B cell (primary cell): ENCODE measurements at regions not wholly inside any gene's neighbourhood (a gene's known extent, or its start where the extent isn't known, plus 50 kb on each side); places are given as distances from the start of the nearest gene placed in this dataset.

Experiments
- ATAC-seq: fragments of 200-7000 bp; cut with Tn5 transposase; one replicate; pipeline ENCODE4 v1.10.0; 2021; ENCODE audit warnings: low read depth, mild to moderate bottlenecking, moderate number of reproducible peaks, moderate library complexity
- CTCF ChIA-PET: fragments of 350-600 bp; sonication (Branson Sonifier 250); formaldehyde crosslinking; loops from one replicate; lab custom pipeline; 2021; ENCODE audit warnings: antibody characterized with exemption, inconsistent platforms; lab: Charles Lee
- POLR2A ChIA-PET: fragments of 350-600 bp; sonication (Branson Sonifier 250); formaldehyde crosslinking; loops from one replicate; lab custom pipeline; 2021; ENCODE audit warnings: antibody characterized with exemption; lab: Charles Lee
- DNase-seq: peaks from one replicate; pipeline ENCODE4 v3.0.0; 2013
- H2AFZ ChIP-seq: 2 replicates; pipeline ENCODE4 v1.6.1; 2012; ENCODE audit warnings: mild to moderate bottlenecking, low read depth, low read length; ENCODE audit not compliant: insufficient read depth, poor library complexity, severe bottlenecking
- H3K27ac ChIP-seq, 2 donors: 1 replicate in 1 of 2; 2 replicates in 1 of 2; pipeline ENCODE4 v1.5.1; 2012 to 2013; ENCODE audit warnings: low read length in 2 of 2, mild to moderate bottlenecking in 2 of 2, moderate library complexity in 1 of 2
- H3K27me3 ChIP-seq, 4 experiments: fragments of 200-600 bp in 1 of 4; sonication (generic) in 1 of 4; replicated peaks in 1 of 4; 1 replicate in 2 of 4; 2 replicates in 2 of 4; pipeline versions ENCODE4 v1.6.1 to v1.7.0; 2013 to 2016; ENCODE audit warnings: low read length in 3 of 4, mild to moderate bottlenecking in 2 of 4, mixed read lengths in 1 of 4, moderate library complexity in 1 of 4; ENCODE audit not compliant: insufficient read depth in 4 of 4, control insufficient read depth in 3 of 4; ENCODE audit errors: control extremely low read depth in 1 of 4
- H3K36me3 ChIP-seq, 2 experiments: replicated peaks in 1 of 2; 1 replicate in 1 of 2; 2 replicates in 1 of 2; pipeline versions ENCODE4 v1.6.1 to v1.7.1; 2013; ENCODE audit warnings: low read length in 1 of 2; ENCODE audit not compliant: insufficient read depth in 2 of 2, control insufficient read depth in 1 of 2; ENCODE audit errors: control extremely low read depth in 1 of 2, extremely low read depth in 1 of 2
- H3K4me1 ChIP-seq, 2 donors: fragments of 200-600 bp in 1 of 2; sonication (generic) in 1 of 2; 1 replicate in 1 of 2; 2 replicates in 1 of 2; pipeline versions ENCODE4 v1.5.1 to v1.6.1; 2013 to 2017; ENCODE audit warnings: low read length in 2 of 2; ENCODE audit not compliant: control insufficient read depth in 2 of 2, insufficient read depth in 2 of 2
- H3K4me2 ChIP-seq: replicated peaks from 2 replicates; pipeline ENCODE3; 2012; ENCODE audit warnings: mild to moderate bottlenecking, low read depth, low read length; ENCODE audit not compliant: poor library complexity, severe bottlenecking
- H3K4me3 ChIP-seq, 5 experiments: fragments of 200-600 bp in 1 of 5; sonication (generic) in 1 of 5; 1 replicate in 3 of 5; 2 replicates in 2 of 5; pipeline versions ENCODE4 v1.5.1 to v1.7.0; 2011 to 2016; ENCODE audit warnings: low read length in 4 of 5, mild to moderate bottlenecking in 4 of 5, low read depth in 2 of 5, control low read depth in 1 of 5, moderate library complexity in 1 of 5; ENCODE audit not compliant: insufficient read depth in 1 of 5; ENCODE audit errors: control extremely low read depth in 1 of 5, extremely low read depth in 1 of 5
- H3K79me2 ChIP-seq: fragments of 200-600 bp; sonication (generic); one replicate; pipeline ENCODE4 v1.6.0; 2016; ENCODE audit warnings: low read length; ENCODE audit not compliant: control insufficient read depth, insufficient read depth
- H3K9ac ChIP-seq: fragments of 200-600 bp; sonication (generic); 2 replicates; pipeline ENCODE4 v1.6.1; 2017; ENCODE audit warnings: mild to moderate bottlenecking, low read length, moderate library complexity
- H3K9me3 ChIP-seq, 3 donors: one replicate each; pipeline versions ENCODE4 v1.6.1 to v1.7.1; 2013; ENCODE audit warnings: low read length in 2 of 3; ENCODE audit not compliant: control insufficient read depth in 2 of 3, insufficient read depth in 1 of 3; ENCODE audit errors: control extremely low read depth in 1 of 3
- H4K20me1 ChIP-seq: 2 replicates; pipeline ENCODE4 v1.6.0; 2012; ENCODE audit warnings: mild to moderate bottlenecking, low read length; ENCODE audit not compliant: insufficient read depth, control insufficient read depth, poor library complexity, severe bottlenecking
- H3K27ac Mint-ChIP-seq: one replicate; pipeline ENCODE4 v1.8.0; 2021; ENCODE audit warnings: mixed read lengths
- H3K27me3 Mint-ChIP-seq: one replicate; pipeline ENCODE4 v1.8.0; 2021; ENCODE audit warnings: mixed read lengths
- H3K4me1 Mint-ChIP-seq: one replicate; pipeline ENCODE4 v1.8.0; 2021; ENCODE audit warnings: mixed read lengths
- H3K4me3 Mint-ChIP-seq: one replicate; pipeline ENCODE4 v1.8.0; 2021; ENCODE audit warnings: mixed read lengths
- H3K9me3 Mint-ChIP-seq: one replicate; pipeline ENCODE4 v1.8.0; 2022; ENCODE audit warnings: mixed read lengths; ENCODE audit not compliant: insufficient read depth
- EZH2 ChIP-seq: IDR thresholded peaks from 2 replicates; pipeline ENCODE4 v1.6.1; 2012; ENCODE audit warnings: borderline replicate concordance, low read depth, mild to moderate bottlenecking, moderate library complexity, low read length; ENCODE audit not compliant: insufficient read depth, poor library complexity, severe bottlenecking
- WGBS: methylation state at CpG from one replicate; pipeline ENCODE4 v1.1.5; 2013; ENCODE audit warnings: missing lambda C conversion rate; ENCODE audit not compliant: insufficient coverage; 5-methylcytosine and 5-hydroxymethylcytosine counted together
- intact Hi-C: fragments of 100-400 bp; cut with micrococcal nuclease; formaldehyde crosslinking; loops from one replicate; pipeline ENCODE4 v1.10.0; 2022
- TF ChIP-seq, protein P1 (sequence below): fragments of 200-600 bp; IDR thresholded peaks from one replicate; pipeline ENCODE4 v1.8.0; 2022; ENCODE audit warnings: antibody characterized with exemption, mild to moderate bottlenecking

DNA sequence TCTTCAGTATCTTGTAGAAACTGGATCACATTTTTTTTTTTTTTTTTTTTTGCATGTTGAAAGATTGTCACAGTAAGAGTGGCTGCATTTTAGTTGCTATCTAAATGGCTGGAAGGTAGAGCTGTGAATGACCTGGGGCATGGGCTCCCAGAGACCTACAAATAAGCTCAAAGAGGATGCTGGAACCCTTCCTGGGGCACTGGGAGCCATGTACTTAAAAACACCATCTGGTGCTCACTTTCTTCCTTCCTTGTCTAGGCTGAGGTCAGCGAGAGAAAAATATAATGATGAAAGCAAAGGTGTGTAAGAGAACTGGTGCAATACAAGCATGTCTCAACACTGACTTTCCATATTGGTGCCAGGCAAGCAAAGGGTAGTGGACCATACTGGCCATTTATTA is 323.9 kb downstream of the SV2B start:
- ATAC-seq (no peak), DNase-seq (no peak)
- Histone ChIP-seq H4K20me1 (no peaks in the 10 kb centered on the region), H3K27me3 (no peaks in the 10 kb centered on the region), H2AFZ (no peak overlapping the region), H3K9me3 (no peaks in the 10 kb centered on the region), H3K79me2 (no peaks in the 10 kb centered on the region), H3K9ac (no peak overlapping the region), H3K4me1 (no peaks in the 10 kb centered on the region), H3K36me3 (no peaks in the 10 kb centered on the region), H3K27ac (no peak overlapping the region), H3K4me2 (no peak overlapping the region), H3K4me3 (no peak overlapping the region)
- H3K4me1 Mint-ChIP-seq, result no peaks in the 10 kb centered on the region
- WGBS, result no CpG with 5 or more reads among the region's 1 CpG
- intact Hi-C loops, result no loop called here
- H3K9me3 Mint-ChIP-seq, result no peaks in the 10 kb centered on the region
- TF ChIP-seq, protein P1, sequence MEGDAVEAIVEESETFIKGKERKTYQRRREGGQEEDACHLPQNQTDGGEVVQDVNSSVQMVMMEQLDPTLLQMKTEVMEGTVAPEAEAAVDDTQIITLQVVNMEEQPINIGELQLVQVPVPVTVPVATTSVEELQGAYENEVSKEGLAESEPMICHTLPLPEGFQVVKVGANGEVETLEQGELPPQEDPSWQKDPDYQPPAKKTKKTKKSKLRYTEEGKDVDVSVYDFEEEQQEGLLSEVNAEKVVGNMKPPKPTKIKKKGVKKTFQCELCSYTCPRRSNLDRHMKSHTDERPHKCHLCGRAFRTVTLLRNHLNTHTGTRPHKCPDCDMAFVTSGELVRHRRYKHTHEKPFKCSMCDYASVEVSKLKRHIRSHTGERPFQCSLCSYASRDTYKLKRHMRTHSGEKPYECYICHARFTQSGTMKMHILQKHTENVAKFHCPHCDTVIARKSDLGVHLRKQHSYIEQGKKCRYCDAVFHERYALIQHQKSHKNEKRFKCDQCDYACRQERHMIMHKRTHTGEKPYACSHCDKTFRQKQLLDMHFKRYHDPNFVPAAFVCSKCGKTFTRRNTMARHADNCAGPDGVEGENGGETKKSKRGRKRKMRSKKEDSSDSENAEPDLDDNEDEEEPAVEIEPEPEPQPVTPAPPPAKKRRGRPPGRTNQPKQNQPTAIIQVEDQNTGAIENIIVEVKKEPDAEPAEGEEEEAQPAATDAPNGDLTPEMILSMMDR, result no peak
- TF ChIP-seq EZH2, result no peak
- CTCF ChIA-PET, result no interaction called here
- H3K27ac Mint-ChIP-seq, result no peak overlapping the region
- POLR2A ChIA-PET, result no interaction called here
- peaks cover 14% of the 10 kb centered on the region for H3K27me3 Mint-ChIP-seq
- no peak overlapping the region for H3K4me3 Mint-ChIP-seq

DNA sequence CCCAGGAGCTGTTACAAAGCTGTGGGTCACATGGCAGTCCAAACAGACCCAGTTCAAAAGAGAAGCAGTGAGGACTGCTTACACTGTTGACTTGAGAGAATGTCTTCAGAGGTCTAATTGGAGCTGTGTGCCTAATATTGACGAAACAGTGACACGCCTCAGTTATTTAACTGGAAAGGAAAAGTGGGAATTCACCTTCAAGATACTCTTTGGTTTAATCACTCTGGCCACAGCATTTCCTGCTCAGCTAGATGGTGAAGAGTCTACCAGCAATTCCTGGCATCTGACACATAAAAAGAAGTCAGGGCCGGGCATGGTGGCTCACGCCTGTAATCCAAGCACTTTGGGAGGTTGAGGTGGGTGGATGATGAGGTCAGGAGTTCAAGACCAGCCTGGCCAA is 326.4 kb downstream of the SV2B start:
- H3K9ac ChIP-seq, result no peak overlapping the region
- WGBS, result 75% methylated on average over 2 of the region's 4 CpGs

More for the DNA sequence above, 326.4 kb downstream of the SV2B start:
- Histone ChIP-seq H4K20me1 (no peaks in the 10 kb centered on the region), H3K27ac (no peak overlapping the region), H3K79me2 (no peaks in the 10 kb centered on the region), H3K4me1 (no peaks in the 10 kb centered on the region), H3K9me3 (no peaks in the 10 kb centered on the region), H3K36me3 (no peaks in the 10 kb centered on the region), H3K27me3 (no peaks in the 10 kb centered on the region), H3K4me2 (no peak overlapping the region), H3K4me3 (no peak overlapping the region), H2AFZ (no peak overlapping the region)
- no peak for TF ChIP-seq EZH2
- TF ChIP-seq, protein P1, result no peak
- H3K9me3 Mint-ChIP-seq, result no peaks in the 10 kb centered on the region
- intact Hi-C loops, result no loop called here
- ATAC-seq (no peak), DNase-seq (no peak)
- CTCF ChIA-PET, result no interaction called here
- H3K27ac Mint-ChIP-seq, result no peak overlapping the region
- H3K4me1 Mint-ChIP-seq, result no peaks in the 10 kb centered on the region
- no peak overlapping the region for H3K4me3 Mint-ChIP-seq
- peaks cover 9% of the 10 kb centered on the region for H3K27me3 Mint-ChIP-seq
- POLR2A ChIA-PET, result no interaction called here
